GM23248 (cell line): ENCODE measurements at regions not wholly inside any gene's neighbourhood (a gene's known extent, or its start where the extent isn't known, plus 50 kb on each side); places are given as distances from the start of the nearest gene placed in this dataset.

ENCODE experiments used
- EZH2 ChIP-seq: fragments of 200-600 bp; sonication (generic); IDR thresholded peaks from 2 replicates; pipeline ENCODE4 v1.6.1; 2018; ENCODE audit warnings: antibody characterized with exemption, mild to moderate bottlenecking; ENCODE audit not compliant: insufficient read depth, poor library complexity, severe bottlenecking
- EZH2phosphoT487 ChIP-seq: fragments of 200-600 bp; sonication (generic); IDR thresholded peaks from 2 replicates; pipeline ENCODE4 v1.6.1; 2018; ENCODE audit warnings: antibody characterized with exemption, moderate library complexity, mild to moderate bottlenecking, low read depth; ENCODE audit not compliant: insufficient read depth

GRCh38 chr5:68499987-68500386 is 284.4 kb downstream of the PIK3R1 start:
- no peak for TF ChIP-seq EZH2
- no peak for TF ChIP-seq EZH2phosphoT487
